Loucy (cell line): ENCODE measurements at regions not wholly inside any gene's neighbourhood (a gene's known extent, or its start where the extent isn't known, plus 50 kb on each side); places are given as distances from the start of the nearest gene placed in this dataset.

Experiments
- H2AFZ ChIP-seq: fragments of 200-600 bp; sonication (generic); 2 replicates; pipeline ENCODE4 v1.6.0; 2016; ENCODE audit warnings: antibody characterized with exemption, mild to moderate bottlenecking, low read length, moderate library complexity
- H3F3A ChIP-seq: fragments of 200-600 bp; 2 replicates; pipeline ENCODE4 v1.6.0; 2016; ENCODE audit warnings: antibody characterized with exemption, low read depth, mild to moderate bottlenecking
- H3K27me3 ChIP-seq: fragments of 200-600 bp; sonication (generic); 2 replicates; pipeline ENCODE4 v1.6.1; 2014; ENCODE audit warnings: low read length, mild to moderate bottlenecking; ENCODE audit not compliant: insufficient read depth, poor library complexity, severe bottlenecking
- H3K36me3 ChIP-seq: fragments of 200-600 bp; sonication (generic); 2 replicates; pipeline ENCODE4 v1.6.1; 2016; ENCODE audit warnings: low read length; ENCODE audit not compliant: insufficient read depth
- H3K4me1 ChIP-seq: fragments of 200-600 bp; sonication (generic); 2 replicates; pipeline ENCODE4 v1.5.1; 2014; ENCODE audit warnings: low read length, mild to moderate bottlenecking; ENCODE audit not compliant: insufficient read depth, poor library complexity, severe bottlenecking
- H3K4me2 ChIP-seq: fragments of 200-600 bp; sonication (generic); 2 replicates; pipeline ENCODE4 v1.6.0; 2014; ENCODE audit warnings: antibody characterized with exemption, low read length, low read depth, mild to moderate bottlenecking; ENCODE audit not compliant: poor library complexity, severe bottlenecking
- H3K4me3 ChIP-seq: fragments of 200-600 bp; sonication (generic); 2 replicates; pipeline ENCODE4 v1.5.1; 2014; ENCODE audit warnings: low read length, mild to moderate bottlenecking, mixed read lengths; ENCODE audit not compliant: poor library complexity, severe bottlenecking
- H3K79me2 ChIP-seq: fragments of 200-600 bp; sonication (generic); 2 replicates; pipeline ENCODE4 v1.6.1; 2014; ENCODE audit warnings: low read length; ENCODE audit not compliant: insufficient read depth
- H3K9ac ChIP-seq: fragments of 200-600 bp; sonication (generic); 2 replicates; pipeline ENCODE4 v1.6.0; 2014; ENCODE audit warnings: mild to moderate bottlenecking, low read depth, low read length, moderate library complexity; ENCODE audit not compliant: poor library complexity, severe bottlenecking
- H3K9me2 ChIP-seq: fragments of 200-600 bp; sonication (generic); replicated peaks from 2 replicates; pipeline ENCODE4 v1.6.1; 2016; ENCODE audit warnings: low read depth, low read length, mixed read lengths
- H3K9me3 ChIP-seq: fragments of 200-600 bp; sonication (generic); 2 replicates; pipeline ENCODE4 v1.6.1; 2014; ENCODE audit warnings: mild to moderate bottlenecking, antibody characterized with exemption, low read length, low read depth; ENCODE audit not compliant: insufficient read depth
- H4K20me1 ChIP-seq: fragments of 200-600 bp; sonication (generic); 2 replicates; pipeline ENCODE4 v1.6.0; 2014; ENCODE audit warnings: antibody characterized with exemption, low read length, mild to moderate bottlenecking; ENCODE audit not compliant: insufficient read depth, poor library complexity, severe bottlenecking
- EZH2phosphoT487 ChIP-seq: fragments of 200-600 bp; IDR thresholded peaks from 2 replicates; pipeline ENCODE4 v1.6.1; 2018; ENCODE audit warnings: antibody characterized with exemption, mild to moderate bottlenecking, moderate library complexity, borderline replicate concordance
- TF ChIP-seq, protein P1 (sequence below): fragments of 200-600 bp; sonication (generic); conservative IDR thresholded peaks from 2 replicates; pipeline ENCODE4 v1.5.1; 2014; ENCODE audit warnings: mild to moderate bottlenecking, antibody characterized with exemption, low read length

DNA sequence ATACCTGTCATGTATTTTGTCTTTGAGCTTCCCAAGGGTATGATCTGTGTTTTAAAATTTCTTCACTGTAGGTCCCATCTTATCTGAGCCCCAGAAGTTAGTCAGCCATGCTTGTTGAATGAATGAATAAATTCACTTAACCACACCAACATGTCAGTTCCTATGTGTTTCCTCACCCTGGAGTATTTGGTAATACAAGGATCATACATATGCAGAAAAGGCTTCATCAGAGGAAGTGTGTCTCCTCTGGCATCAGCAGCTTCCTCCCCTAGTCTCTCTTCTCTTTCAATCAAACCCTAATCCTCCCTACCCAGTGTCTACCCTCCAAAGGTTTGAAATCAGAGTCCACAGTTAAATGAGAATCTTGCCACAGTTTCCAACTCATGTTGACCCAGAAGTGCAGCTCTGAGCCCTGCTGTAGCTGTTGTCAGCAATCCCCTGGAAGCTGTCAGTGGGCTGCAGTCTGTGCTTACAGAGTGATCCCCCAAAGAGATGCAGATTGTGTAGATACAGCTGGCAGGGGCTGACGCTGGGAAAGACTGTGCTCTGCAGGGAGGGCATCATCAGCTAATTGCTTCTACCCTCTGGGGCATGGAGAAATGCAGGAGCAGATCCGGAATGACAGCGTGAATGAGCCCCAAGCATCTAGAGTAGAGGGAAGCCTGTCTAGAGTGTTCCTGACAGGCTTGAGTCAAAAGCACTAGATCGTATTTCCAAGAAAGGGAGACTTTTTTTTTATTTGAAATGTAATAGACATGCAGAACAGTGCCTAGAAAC lies 105.0 kb upstream of the WDR11 start:
- Histone ChIP-seq H4K20me1 (no peaks in the 10 kb centered on the region), H3K4me2 (no peak overlapping the region)
- no peak for TF ChIP-seq EZH2phosphoT487
- TF ChIP-seq, protein P1, sequence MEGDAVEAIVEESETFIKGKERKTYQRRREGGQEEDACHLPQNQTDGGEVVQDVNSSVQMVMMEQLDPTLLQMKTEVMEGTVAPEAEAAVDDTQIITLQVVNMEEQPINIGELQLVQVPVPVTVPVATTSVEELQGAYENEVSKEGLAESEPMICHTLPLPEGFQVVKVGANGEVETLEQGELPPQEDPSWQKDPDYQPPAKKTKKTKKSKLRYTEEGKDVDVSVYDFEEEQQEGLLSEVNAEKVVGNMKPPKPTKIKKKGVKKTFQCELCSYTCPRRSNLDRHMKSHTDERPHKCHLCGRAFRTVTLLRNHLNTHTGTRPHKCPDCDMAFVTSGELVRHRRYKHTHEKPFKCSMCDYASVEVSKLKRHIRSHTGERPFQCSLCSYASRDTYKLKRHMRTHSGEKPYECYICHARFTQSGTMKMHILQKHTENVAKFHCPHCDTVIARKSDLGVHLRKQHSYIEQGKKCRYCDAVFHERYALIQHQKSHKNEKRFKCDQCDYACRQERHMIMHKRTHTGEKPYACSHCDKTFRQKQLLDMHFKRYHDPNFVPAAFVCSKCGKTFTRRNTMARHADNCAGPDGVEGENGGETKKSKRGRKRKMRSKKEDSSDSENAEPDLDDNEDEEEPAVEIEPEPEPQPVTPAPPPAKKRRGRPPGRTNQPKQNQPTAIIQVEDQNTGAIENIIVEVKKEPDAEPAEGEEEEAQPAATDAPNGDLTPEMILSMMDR, result no peak

DNA sequence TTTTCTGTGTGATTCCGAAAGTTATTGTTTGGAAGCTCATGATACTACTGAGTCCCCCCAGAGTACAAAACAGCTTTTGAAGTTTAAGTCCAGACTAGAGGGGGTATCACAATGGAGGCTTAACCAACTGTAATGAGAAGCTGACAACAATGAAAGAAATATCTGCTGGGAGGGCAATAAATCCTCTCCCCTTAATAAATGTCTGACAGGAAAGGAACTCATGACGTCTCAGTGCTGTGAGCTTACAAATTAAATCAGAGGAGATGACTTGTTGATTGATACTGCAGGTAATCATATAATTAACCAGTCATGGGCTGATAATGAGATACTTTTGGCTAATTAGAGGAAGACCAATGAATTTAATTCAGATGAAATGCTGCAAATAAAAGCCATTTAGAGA lies 102.6 kb upstream of the WDR11 start:
- Histone ChIP-seq H4K20me1 (no peaks in the 10 kb centered on the region), H3K4me3 (no peak overlapping the region), H3F3A (no peaks in the 10 kb centered on the region), H3K9me3 (no peaks in the 10 kb centered on the region), H3K4me1 (no peaks in the 10 kb centered on the region), H3K36me3 (no peaks in the 10 kb centered on the region), H3K9ac (no peak overlapping the region), H3K4me2 (no peak overlapping the region), H3K27me3 (no peaks in the 10 kb centered on the region), H3K9me2 (no peaks in the 10 kb centered on the region), H2AFZ (no peak overlapping the region), H3K79me2 (no peaks in the 10 kb centered on the region)
- TF ChIP-seq, protein P1, result no peak
- no peak for TF ChIP-seq EZH2phosphoT487

More for the DNA sequence above, 105.0 kb upstream of the WDR11 start:
- Histone ChIP-seq H3K9me2 (no peaks in the 10 kb centered on the region), H3F3A (no peaks in the 10 kb centered on the region), H3K9ac (no peak overlapping the region), H3K36me3 (no peaks in the 10 kb centered on the region), H3K9me3 (no peaks in the 10 kb centered on the region), H3K79me2 (no peaks in the 10 kb centered on the region), H3K27me3 (no peaks in the 10 kb centered on the region), H3K4me1 (no peaks in the 10 kb centered on the region), H3K4me3 (no peak overlapping the region), H2AFZ (no peak overlapping the region)

DNA sequence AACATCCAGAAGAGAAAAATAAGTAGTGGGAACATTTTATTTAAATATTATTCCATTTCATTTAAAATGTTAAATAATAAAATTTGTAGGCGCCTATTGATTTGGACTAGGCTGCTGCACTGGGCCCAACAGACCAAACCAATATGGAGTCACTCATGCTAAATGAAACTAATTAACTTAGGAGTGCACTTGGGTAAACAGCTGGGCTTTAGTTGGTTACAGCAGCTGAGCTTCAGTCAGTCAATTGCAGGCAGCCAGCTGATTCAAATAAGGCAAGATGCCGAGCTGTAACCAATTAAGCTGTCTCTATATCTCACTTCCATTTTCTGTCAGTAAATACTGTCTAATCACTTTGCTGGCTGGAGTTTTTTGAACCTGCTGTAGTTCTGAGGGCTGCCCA lies 102.1 kb upstream of the WDR11 start:
- no peak overlapping the region for H3K4me3 ChIP-seq
- no peak overlapping the region for H3K9ac ChIP-seq
- H3F3A ChIP-seq, result no peaks in the 10 kb centered on the region
- no peaks in the 10 kb centered on the region for H3K27me3 ChIP-seq
- H3K79me2 ChIP-seq, result no peaks in the 10 kb centered on the region
- no peaks in the 10 kb centered on the region for H4K20me1 ChIP-seq
- no peaks in the 10 kb centered on the region for H3K9me2 ChIP-seq
- H2AFZ ChIP-seq, result no peak overlapping the region
- H3K4me2 ChIP-seq, result no peak overlapping the region
- H3K4me1 ChIP-seq, result no peaks in the 10 kb centered on the region
- H3K36me3 ChIP-seq, result no peaks in the 10 kb centered on the region
- TF ChIP-seq EZH2phosphoT487, result no peak
- TF ChIP-seq, protein P1, result no peak
- H3K9me3 ChIP-seq, result no peaks in the 10 kb centered on the region
